HG03378 (cell line): ENCODE measurements at regions not wholly inside any gene's neighbourhood (a gene's known extent, or its start where the extent isn't known, plus 50 kb on each side); places are given as distances from the start of the nearest gene placed in this dataset.

Experiments
- ATAC-seq: cut with Tn5 transposase; IDR thresholded peaks from one replicate; pipeline ENCODE4 v1.9.1; 2021; ENCODE audit warnings: mild to moderate bottlenecking, moderate library complexity; ENCODE audit not compliant: unreplicated experiment

DNA sequence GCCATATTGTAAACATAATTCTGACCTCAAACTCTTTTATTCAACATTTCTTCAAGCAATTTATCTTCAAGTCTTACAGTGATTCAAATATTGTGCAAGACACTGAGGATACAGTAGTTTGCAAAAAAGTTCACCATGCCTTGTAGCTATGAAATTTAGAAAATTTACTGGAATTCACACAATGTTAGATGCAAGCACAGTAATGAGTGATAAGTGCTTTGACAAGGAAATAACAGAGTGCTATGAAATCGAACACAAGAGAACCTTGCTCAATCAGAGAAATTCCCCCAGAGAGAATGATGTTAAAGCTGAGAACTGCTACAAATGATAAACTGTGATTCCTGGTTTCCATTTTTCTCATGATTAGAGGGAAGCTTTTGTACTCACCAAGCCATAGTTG is 952.9 kb downstream of the FAT4 start:
- ATAC-seq = no peak

DNA sequence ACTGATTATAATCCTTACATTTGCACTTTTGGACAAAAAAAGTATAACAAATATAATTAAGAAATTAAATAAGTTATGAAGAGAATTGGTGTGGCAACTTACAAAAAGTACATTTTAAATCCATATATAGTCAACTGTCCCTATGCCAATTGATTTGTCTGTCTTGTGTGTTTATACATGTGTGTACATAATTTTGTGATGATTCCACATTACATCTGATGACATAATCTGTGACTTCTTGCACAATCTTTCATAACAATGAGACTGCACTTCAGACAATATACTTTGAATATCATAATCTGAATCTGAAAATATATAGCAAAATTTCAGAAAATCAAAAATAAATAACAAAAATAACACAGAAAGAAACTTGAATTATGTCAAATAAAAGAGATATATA is 953.4 kb downstream of the FAT4 start:
- no peak for ATAC-seq

DNA sequence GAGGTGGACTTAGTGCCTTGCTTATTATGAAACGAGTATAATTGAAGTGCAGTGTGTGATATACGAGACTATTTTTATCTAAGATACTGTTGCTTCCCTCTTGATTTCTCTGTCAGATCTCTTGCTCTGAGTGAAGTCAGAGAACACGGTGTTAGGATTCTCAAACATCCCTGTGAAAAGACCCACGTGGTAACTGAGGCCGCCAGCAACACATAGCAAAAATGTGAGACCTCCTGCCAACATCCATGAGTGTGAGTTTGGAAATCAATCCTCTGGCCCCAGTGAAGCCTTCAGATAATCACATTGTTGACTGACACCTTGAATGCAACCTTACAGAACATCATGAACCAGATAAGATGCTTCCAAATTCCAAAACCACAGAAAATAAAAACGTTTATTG is 954.4 kb downstream of the FAT4 start:
- no peak for ATAC-seq

DNA sequence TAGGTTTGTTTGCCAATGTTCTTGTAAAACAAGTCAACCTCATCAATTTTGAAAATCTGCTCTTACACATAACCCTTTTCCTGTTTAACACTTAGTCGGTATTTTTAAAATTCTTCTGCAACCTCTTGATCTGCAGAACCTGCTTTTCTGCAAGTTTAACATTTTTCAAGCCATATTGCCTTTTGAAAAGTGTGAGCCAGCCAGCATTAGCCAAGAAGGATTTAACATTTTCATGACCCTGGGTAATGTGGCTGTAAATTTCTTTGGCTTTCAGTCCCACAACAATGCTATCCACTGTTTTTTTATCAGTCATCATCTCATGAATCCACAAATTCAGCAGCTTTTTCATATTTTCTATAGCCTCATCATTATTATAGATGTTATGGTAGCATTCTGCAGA is 956.5 kb downstream of the FAT4 start:
- ATAC-seq = no peak

DNA sequence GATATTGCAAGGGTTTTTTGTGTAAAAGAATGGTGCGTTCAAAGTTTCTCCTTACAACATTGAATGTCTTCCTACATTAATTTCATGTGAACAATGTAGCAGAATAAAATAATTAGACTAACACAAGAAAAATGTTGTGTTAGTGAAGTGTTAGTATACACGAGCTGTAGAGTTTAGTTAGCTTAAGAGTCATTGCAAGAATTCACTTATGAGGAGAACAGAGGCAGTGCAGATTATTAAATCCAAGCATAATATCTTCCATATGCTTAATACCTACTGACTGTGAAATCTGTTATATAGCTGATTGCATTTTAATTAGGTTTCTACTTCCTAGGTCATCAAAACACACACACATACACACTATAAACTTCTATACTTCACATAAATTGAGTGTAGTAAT is 959.0 kb downstream of the FAT4 start:
- no peak for ATAC-seq

DNA sequence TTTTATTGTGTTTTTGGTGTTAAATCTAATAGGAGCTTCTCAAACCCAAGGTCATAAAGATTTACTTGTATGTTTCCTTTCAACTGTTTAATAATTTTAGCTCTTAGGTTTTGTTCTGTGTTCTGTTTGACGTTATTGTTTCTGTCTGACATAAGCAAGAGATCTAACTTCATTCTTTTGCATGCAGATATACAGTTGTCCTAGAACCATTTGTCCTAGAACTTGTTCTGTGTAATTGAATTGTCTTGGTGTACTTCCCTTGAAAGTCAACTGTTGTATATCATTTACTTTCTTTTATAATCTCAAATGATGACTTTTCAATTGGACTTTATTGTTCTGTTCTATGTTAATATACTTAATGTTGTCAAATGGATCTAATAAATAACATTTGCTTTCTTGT is 977.1 kb downstream of the FAT4 start:
- ATAC-seq = no peak

DNA sequence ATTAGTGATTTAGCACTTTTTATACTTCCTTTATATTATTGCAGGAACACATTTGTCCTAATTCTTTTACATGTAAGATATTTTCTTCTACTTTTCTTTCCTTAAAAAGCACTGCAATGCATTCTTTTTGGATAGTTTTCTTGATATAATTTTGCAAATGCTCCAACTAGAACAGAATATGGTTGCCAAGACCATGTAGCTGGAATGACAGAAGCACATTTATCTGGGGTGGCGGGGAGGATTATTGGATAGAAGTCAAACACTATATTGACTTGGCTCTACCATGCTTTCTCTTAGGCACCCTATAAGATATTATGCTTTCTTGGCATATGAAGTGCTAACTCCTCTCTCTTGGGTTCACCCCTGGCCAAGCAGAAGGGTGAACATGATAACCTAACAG is 983.5 kb downstream of the FAT4 start:
- no peak for ATAC-seq

DNA sequence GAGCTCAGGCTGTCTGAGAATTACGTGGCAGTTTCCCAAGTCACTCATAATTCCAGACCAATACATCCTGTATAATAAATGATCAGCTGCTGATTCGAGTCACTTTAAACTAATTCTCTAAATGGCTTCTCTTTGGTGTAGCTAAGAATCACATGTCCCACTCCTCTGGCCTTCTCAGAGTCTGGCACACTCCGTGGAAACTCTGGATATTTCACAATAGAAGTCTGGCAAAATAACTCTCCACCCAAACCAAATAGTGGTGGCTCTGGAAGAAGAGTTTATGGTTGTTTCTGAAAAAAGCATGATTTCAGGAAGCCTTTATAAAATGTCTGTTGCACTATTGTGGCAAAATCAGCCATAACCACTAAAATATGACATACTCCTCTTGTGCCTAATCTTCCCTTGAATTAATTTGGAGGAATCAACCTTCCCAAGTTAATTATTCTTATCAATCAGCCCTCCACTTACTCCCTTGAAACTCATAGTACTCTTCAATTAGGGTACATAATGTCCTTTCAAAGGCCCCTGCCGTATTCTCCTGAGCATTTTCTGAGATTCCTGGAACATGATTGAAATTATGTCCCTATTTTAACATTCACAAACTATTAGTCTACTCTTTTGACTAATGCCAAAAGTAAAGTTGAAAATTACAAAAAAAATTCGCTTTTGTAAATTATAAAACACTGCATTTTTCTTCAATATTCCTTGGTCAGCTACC is 991.6 kb downstream of the FAT4 start:
- no peak for ATAC-seq

DNA sequence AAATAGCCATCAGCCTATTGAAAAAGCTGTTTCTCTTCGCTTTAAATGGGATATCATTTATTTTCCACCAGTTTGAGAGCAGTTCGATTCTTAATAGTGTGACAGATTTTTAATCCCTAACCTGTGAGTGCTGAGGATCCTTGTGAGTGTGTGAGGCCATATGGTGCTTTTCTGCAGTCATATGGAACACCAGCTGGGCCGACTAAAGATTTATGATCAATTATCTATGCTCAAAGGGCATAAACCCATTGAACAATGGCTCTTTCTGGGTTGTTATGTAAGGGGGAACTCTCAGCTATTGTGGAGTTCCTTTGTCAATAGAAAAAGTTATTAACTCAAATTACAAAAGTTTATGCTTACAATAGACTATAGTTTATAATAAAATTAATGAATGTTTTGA is 1003.6 kb downstream of the FAT4 start:
- no peak for ATAC-seq

DNA sequence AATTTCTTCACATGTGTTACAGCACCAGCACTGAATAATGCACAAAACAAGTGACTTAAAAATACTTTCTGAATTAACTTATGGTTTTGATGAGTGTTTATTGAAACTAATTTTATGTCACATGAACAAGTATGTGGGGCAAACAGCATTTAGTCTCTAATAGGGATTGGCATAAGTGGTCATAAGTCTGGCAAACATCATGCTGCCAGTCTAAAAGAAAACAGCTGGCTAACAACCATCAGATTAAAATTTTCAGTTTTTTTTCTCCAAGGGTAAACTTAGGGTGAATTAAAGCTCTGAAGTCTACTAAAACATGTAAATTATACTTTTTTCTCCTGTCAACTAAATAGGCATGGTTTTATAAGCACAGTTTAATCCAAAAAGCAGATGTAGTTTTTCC is 1014.2 kb downstream of the FAT4 start:
- no peak for ATAC-seq

DNA sequence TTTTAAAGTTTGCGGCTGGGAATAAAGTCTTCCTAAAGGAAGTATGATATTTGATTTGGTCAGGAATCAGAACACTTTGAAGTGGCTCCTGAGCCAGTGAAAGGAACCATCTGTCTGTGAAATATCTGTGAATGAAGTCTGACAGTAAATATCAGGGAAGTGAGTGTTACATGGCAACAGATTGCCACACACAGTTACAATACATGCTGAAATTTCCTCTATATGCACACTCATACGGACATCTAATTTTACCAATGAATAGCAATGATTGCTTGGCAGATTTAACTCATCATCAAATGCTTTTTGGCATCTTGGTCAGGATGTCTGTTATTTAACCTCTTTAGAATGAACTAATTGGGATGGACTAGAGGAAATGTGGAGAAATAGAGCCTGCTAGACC is 1023.8 kb downstream of the FAT4 start:
- ATAC-seq = no peak

DNA sequence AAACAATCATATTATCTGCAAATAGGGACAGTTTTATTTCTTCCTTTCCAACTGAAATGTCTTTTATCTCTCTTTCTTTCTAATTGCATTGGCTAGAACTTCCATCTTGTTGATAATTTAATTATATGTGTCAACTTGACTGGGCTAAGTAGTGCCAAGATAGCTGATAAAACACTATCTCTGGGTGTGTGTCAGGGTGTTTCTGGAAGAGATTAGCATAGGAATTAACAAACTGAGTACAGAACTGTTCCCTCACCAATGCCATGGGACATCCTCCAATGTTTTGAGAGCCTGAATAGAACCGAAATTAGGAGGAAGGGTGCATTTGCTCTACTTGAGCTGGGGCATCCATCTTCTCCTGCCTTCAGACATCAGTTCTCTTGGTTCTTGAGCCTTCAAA is 1027.2 kb downstream of the FAT4 start:
- no peak for ATAC-seq

DNA sequence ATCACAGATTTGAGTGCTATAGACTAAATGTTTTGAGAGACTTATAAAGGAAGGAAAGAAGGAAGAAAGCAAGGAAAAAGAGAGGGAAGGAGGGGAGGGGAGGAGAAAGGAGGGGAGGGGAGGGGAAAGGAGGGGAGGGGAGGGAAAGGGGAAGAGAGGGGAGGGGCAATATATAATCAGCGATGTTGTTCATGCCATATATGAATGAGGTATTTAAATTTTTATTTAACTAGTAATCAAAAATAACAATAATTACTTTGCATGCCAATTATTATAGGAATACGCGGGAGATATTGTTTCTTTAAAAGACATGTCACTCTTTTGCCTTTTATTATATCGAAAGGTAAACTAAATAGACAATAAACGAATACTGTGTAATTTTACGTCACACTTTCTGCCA is 1029.7 kb downstream of the FAT4 start:
- ATAC-seq = no peak

DNA sequence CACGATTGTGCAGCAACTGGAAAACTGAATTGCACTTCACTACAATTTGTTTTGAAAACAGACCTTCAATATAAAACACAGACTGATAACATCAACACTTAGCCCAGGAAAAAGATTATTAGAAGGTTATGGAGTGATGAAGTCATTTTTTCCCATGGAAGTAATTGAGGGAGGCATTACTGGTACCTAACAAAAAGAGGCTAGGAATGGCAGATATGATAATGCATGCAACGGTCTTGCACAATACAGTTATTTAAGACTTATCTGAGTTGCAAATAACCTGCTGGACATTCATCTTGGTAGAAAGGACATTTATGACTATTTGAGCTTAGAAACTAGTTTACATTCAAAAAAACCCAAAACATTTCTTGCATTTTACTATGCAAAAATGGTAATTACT is 1031.9 kb downstream of the FAT4 start:
- no peak for ATAC-seq

DNA sequence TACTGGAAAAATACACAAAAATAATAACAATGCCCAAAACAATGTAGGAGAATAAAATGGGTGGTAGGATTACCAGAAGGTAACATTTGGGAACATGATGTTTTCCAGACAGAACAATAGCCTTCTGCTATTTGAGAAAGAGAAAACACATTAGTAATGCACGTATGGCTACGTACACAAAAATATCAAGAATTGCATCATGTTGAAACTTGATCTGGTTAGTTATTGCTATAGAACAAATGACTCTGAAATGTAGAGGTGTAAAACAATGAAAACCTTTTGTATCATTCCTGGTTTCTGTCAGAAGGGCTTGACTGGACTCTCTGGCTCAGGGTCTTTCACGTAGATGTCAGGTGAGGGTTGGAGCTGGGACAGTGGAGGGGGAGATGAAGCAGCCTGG is 1040.0 kb downstream of the FAT4 start:
- ATAC-seq = no peak

DNA sequence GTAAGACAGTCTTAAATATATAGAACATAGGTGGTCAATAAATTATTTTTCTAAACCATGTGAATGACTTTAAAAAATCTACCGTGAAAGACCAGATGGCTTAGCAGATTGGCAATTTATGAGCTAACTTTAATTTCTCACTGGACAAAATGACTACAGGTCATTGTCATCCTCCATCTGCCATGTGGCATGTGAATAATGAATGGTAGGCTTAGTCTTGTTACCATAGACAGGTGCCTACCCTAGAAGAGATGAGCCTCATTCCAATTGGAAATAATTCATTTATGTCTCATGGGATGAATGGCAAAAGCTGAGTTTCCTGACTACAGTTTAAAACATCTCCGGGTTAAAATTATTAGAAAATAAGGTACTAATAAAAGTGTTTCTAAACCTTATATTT is 1043.3 kb downstream of the FAT4 start:
- no peak for ATAC-seq

DNA sequence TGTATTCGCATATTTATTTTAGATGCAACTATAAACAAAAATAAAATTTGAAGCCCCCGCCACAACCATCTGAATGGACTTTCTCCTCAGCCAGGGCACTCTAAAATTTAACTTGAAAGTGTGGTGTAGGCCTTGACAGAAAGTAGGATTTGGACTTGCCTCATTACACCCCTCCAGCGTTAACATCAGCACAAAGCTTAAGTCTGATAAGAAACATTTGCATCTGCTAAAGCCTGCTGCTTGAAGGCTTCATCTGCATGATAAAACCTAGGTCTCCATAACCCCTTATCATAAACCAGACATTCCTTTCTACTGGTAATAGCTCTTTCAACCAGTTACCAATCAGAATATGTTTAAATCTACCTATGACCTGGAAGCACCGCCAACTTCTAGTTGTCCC is 1046.5 kb downstream of the FAT4 start:
- no peak for ATAC-seq

DNA sequence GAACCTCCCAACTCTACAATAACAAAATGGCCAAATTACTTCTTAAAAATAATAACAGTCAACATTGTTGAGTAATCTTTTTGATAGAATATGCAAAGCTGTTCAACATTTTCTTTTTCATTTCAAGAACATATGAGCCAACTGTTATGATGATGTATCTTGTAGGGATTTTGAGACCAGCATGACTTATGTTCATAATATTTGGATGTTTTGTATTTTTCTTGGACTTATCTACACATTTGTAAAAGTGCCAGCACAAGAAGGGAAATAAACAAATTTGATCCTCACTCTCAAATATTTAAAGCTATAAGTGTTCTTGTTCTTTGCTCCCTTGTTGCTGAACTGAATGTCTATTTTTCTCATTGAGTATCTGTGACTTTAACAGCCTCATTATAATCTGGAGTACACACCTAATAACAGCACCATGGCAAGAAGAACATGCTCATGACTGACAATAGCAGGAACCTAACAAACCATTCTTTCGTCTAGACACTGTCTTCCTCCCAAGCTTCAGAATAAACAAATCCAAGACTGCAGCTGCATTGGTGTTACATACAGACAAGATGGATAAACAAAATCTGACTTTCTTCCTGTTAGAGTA is 1049.7 kb downstream of the FAT4 start:
- no peak for ATAC-seq

DNA sequence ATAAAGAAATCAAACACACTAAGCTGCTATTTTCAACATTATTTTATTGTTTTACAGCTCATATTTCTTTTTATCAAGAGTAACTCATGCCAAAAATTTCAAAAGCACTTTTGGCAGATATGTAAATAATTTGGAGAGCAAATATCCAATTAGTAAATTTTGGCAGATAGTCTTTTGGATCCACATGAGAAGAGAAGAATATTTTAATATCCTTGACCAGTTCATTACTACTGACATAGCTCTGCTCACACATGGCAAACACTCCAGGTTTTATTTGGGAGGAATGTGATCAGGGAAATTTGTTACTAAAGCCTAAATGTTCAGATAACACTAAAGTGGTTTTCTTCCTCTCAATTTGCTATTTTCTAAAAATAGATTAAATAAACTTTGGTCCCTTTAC is 1054.3 kb downstream of the FAT4 start:
- no peak for ATAC-seq

DNA sequence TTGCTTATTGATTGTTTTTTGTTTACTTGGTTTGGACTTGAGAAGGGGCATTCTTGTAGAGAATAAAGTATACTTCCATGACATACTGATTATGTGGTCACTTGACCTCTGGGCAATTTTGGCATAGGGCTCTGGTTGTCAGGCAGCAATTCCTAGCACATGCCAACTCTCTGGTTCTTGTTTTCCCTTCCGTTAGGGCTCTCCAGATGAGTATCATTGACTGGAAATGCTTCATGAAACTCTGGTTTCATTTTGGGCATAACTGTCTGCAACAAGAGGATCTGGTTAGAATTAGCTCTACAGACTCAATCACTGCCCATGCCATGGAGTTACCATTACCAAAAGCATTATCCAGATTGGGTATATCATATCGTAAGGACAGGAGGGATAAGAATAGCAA is 1057.9 kb downstream of the FAT4 start:
- no peak for ATAC-seq

DNA sequence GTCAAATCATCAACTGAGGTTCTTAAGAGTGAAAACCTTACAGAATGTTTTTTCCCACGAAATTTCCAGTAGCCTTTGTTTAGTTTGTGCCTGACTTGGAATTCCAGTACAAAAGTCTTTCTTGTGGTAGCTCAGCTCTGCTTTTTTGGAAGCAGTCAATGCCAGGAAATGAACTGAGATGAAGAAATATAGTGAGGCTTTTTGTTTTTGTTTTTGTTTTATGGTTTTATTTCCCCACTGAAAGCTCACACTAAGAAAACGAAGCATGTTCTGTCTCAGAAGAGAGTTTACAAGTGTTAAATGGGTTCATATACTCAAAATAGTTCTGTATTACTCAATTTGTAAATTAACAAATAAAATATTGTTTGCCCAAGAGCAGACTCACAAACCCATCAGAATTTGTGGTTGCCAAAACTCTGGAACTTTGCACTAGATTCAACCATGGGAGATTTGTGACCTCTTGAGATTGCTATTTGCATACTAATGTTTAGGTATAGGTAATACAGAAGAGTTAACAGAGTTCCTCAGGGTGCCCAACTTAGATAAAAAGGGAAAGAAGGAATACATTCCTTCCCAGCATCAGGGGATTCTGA is 1060.8 kb downstream of the FAT4 start:
- ATAC-seq = no peak

DNA sequence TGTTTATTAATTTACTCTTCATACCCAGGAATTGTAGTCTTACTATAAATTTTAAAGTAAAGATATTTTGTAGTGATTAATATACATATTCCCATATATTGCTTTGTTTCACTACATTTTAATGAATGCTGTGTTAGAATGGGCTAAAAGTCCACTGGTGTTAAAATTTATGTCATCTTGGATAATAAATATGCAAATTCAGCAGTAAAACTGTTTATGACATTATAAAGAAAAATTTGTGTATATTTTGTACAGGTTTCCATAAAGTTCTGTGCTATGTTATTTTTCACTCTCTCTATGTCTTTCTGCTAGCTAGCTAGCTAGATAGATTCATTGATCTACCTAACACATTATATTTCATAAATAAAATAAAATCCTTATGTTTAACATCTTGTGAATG is 1071.2 kb downstream of the FAT4 start:
- no peak for ATAC-seq

DNA sequence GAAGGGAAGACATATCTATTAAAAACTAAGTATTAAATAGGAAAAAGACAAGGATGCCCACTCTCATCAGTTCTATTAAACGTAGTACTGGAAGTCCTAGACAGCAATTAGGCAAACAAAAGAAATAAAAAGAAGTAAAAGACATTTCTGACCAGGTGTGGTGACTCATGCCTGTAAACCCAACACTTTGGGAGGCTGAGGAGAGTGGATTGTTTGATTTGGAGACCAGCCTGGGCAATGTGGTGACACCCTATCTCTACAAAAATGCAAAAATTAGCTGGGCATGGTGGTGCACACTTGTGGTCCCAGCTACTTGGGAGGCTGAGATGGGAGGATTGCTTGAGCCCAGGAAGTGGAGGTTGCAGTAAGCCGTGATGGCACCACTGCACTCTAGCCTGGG is 1071.8 kb downstream of the FAT4 start:
- ATAC-seq = no peak
